Transverse colon (tissue), 4 donors: ENCODE measurements at regions not wholly inside any gene's neighbourhood (a gene's known extent, or its start where the extent isn't known, plus 50 kb on each side); places are given as distances from the start of the nearest gene placed in this dataset.
"Not testable (repeated sequence)": the region's sequence is repeated elsewhere in the genome, so short reads cannot be mapped to it uniquely, and the experiment has no call there.

ENCODE experiments used
- DNase-seq: peaks from one replicate; pipeline ENCODE4 v3.0.0-alpha.2; 2019
- H3K27ac ChIP-seq, 4 donors: fragments of 200-600 bp; sonication (generic); 2 replicates each; pipeline ENCODE4 v1.5.1; 2016 to 2018; ENCODE audit warnings: inconsistent platforms in 4 of 4
- H3K27me3 ChIP-seq: fragments of 200-600 bp; sonication (generic); 2 replicates; pipeline ENCODE4 v1.5.1; 2017; ENCODE audit warnings: inconsistent platforms
- H3K36me3 ChIP-seq, 4 donors: fragments of 200-600 bp; sonication (generic); 2 replicates each; pipeline ENCODE4 v1.5.1; 2017 to 2019; ENCODE audit warnings: inconsistent platforms in 4 of 4
- H3K4me1 ChIP-seq, 4 donors: fragments of 200-600 bp; sonication (generic); 2 replicates each; pipeline ENCODE4 v1.5.1; 2017 to 2020; ENCODE audit warnings: inconsistent platforms in 4 of 4
- H3K4me3 ChIP-seq, 4 donors: fragments of 200-600 bp; sonication (generic); 1 replicate in 1 of 4; 2 replicates in 3 of 4; pipeline versions ENCODE4 v1.5.1 to v1.6.1; 2017 to 2019; ENCODE audit warnings: inconsistent platforms in 4 of 4
- H3K9me3 ChIP-seq, 2 donors: fragments of 200-600 bp; sonication (generic); 2 replicates each; pipeline ENCODE4 v1.5.1; 2017 to 2019; ENCODE audit warnings: inconsistent platforms in 2 of 2
- EP300 ChIP-seq: sonication (generic); formaldehyde crosslinking; IDR thresholded peaks from one replicate; pipeline ENCODE4 v1.6.1; 2017; ENCODE audit warnings: antibody characterized with exemption, low read depth
- POLR2A ChIP-seq: fragments of 450-650 bp; IDR thresholded peaks from one replicate; pipeline ENCODE4 v1.6.1; 2016; ENCODE audit warnings: antibody characterized with exemption, mild to moderate bottlenecking, moderate library complexity
- POLR2AphosphoS5 ChIP-seq, 3 donors: sonication (generic); formaldehyde crosslinking; IDR thresholded peaks; one replicate each; pipeline ENCODE4 v1.6.1; 2016; ENCODE audit warnings: antibody characterized with exemption in 3 of 3
- WGBS, 2 donors: methylation state at CpG; one replicate each; pipeline ENCODE4 v1.1.5; 2018; ENCODE audit warnings: low coverage in 1 of 2; 5-methylcytosine and 5-hydroxymethylcytosine counted together
- in situ Hi-C, 4 donors: fragments of 200-750 bp; cut with MboI; loops; one replicate each; pipeline versions ENCODE4 v1.15.0 to v1.15.1; 2017; ENCODE audit warnings: low sequenced_read_pairs in 3 of 4, low pct_ligation_motif_present in 1 of 4, low pct_unique_long_range_greater_than_20kb in 1 of 4
- intact Hi-C: fragments of 100-400 bp; cut with DNase I; formaldehyde crosslinking; loops from one replicate; pipeline ENCODE4 v1.15.1; 2023; ENCODE audit warnings: low total_unique reads
- TF ChIP-seq, protein P1 (sequence below), 5 experiments: fragments of 200-600 bp in 3 of 5; fragments of 450-650 bp in 2 of 5; sonication (generic) in 3 of 5; IDR thresholded peaks; 1 replicate in 2 of 5; 2 replicates in 3 of 5; pipeline ENCODE4 v1.5.1; 2016 to 2017; ENCODE audit warnings: antibody characterized with exemption in 5 of 5, inconsistent platforms in 3 of 5, mild to moderate bottlenecking in 2 of 5, moderate library complexity in 1 of 5

DNA sequence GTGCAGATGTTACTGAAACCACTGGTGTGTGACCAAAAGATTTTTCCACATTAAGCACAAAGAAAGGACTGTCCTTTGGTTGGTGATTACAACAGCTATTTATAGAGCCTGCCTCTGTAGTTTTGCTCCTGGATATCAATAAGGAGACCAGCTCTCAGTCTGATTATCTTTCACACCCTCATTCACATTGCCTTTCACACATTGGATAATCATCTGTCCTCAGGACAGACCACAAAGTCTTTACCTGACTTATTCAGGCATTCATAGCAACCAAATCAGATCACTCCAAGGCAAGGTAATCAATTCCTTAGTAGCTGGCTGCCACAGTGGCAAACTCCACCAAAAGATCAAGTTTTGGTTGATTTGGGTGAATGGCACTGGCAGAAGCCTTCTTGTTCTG is 59.6 kb upstream of the CPSF6 start:
- DNase-seq, result no peak
- no peaks in the 10 kb centered on the region for H3K4me1 ChIP-seq
- no peaks in the 10 kb centered on the region for H3K36me3 ChIP-seq
- H3K27ac ChIP-seq, result no peak overlapping the region
- intact Hi-C loops (no loop called here), in situ Hi-C loops (no loop called here)
- no peaks in the 10 kb centered on the region for H3K9me3 ChIP-seq
- H3K4me3 ChIP-seq, result no peak overlapping the region
- H3K27me3 ChIP-seq, result no peaks in the 10 kb centered on the region
- no peak for TF ChIP-seq POLR2AphosphoS5 (IDR thresholded peaks at IDR 0.05)
- TF ChIP-seq EP300, result no peak
- TF ChIP-seq, protein P1, sequence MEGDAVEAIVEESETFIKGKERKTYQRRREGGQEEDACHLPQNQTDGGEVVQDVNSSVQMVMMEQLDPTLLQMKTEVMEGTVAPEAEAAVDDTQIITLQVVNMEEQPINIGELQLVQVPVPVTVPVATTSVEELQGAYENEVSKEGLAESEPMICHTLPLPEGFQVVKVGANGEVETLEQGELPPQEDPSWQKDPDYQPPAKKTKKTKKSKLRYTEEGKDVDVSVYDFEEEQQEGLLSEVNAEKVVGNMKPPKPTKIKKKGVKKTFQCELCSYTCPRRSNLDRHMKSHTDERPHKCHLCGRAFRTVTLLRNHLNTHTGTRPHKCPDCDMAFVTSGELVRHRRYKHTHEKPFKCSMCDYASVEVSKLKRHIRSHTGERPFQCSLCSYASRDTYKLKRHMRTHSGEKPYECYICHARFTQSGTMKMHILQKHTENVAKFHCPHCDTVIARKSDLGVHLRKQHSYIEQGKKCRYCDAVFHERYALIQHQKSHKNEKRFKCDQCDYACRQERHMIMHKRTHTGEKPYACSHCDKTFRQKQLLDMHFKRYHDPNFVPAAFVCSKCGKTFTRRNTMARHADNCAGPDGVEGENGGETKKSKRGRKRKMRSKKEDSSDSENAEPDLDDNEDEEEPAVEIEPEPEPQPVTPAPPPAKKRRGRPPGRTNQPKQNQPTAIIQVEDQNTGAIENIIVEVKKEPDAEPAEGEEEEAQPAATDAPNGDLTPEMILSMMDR (IDR thresholded peaks at IDR 0.05), result no peak
- TF ChIP-seq POLR2A, result no peak

DNA sequence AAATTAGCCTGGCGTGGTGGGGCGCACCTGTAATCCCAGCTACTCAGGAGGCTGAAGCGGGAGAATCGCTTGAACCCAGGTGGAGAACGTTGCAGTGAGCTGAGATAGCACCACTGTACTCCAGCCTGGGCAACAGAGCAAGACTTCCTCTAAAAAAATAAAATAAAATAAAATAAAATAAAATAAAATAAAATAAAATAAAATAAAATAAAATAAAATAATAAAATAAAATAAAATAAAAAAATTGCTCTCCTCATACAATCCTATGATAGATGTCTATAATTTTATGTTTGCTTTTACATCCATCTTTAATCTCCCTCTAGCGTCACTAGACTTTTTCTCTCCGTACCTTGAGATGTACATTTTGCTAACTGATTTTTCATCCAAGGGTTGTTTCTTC is 51.8 kb upstream of the CPSF6 start:
- H3K27me3 ChIP-seq, H3K4me3 ChIP-seq, DNase-seq, H3K4me1 ChIP-seq, intact Hi-C loops, H3K36me3 ChIP-seq, H3K27ac ChIP-seq, in situ Hi-C loops: not testable (repeated sequence)
- H3K9me3 ChIP-seq, result peaks cover 9 to 18% of the 10 kb centered on the region in 2 donors
- 62 to 63% methylated on average over 7 of the region's 7 CpGs for WGBS, 2 donors

DNA sequence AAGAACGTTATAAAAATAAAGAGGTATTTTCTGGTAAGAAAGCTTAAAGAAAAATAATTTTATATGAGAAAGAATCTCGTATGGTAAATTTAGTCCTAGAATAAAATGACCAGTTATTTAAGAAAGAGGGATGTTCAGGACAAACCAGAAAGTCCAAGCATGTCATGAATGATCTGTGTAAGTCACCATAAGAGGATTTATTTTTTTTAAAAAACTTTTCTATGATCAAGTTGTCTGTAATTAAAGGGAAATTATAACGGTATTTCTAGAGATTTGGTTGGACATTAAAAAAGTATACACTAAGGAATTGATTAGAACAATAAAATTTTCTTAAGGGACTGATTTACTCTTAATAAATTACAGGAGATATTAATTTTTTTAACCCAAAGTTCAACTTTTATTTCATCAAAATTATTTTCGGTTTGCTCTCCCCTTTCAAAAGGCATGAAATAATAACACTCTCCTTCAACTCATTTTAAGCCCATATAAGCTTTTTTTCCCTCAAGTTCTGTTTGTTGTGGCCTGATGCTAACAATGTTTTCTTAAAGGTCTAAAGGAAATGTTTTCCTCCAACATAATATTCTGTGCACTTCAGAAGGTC is 49.9 kb upstream of the CPSF6 start:
- H3K9me3 ChIP-seq, result peaks cover 9 to 18% of the 10 kb centered on the region in 2 donors
- H3K36me3 ChIP-seq, result no peaks in the 10 kb centered on the region
- H3K27ac ChIP-seq, result no peak overlapping the region
- no peak for DNase-seq
- H3K4me1 ChIP-seq, result no peaks in the 10 kb centered on the region
- WGBS, 2 donors, result 39 to 40% methylated on average over 4 of the region's 4 CpGs
- in situ Hi-C loops, result no loop called here
- H3K27me3 ChIP-seq, result no peaks in the 10 kb centered on the region
- TF ChIP-seq EP300, result no peak
- no peak for TF ChIP-seq POLR2AphosphoS5 (IDR thresholded peaks at IDR 0.05)
- TF ChIP-seq POLR2A, result no peak
- TF ChIP-seq, protein P1 (IDR thresholded peaks at IDR 0.05), result no peak
- intact Hi-C loops, result no loop called here
- no peak overlapping the region for H3K4me3 ChIP-seq
